Erythroblast (primary cell): ENCODE measurements at regions not wholly inside any gene's neighbourhood (a gene's known extent, or its start where the extent isn't known, plus 50 kb on each side); places are given as distances from the start of the nearest gene placed in this dataset.

Source experiments
- GATA1 ChIP-seq: IDR thresholded peaks from 2 replicates; pipeline ENCODE4 v1.6.1; 2011; ENCODE audit warnings: low read depth, mild to moderate bottlenecking, control low read depth, low read length, moderate library complexity
- POLR2A ChIP-seq: IDR thresholded peaks from 2 replicates; pipeline ENCODE4 v1.6.1; 2011; ENCODE audit warnings: mild to moderate bottlenecking, low read length

DNA sequence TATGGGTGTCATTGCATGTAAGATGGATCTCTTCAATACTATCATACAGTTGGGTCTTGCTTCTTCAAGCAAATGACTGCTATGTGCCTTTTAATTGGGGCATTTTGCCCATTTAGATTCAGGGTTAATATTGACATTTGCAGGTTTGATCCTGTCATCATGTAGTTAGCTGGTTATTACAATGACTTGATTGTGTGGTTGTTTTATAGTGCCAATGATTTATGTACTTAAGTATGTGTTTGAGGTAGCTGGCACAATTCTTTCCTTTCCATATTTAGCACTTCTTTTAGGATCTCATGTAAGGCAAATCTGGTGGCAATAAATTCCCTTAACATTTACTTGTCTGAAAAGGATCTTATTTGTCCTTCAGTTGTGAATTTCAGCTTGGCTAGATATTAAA, 267.5 kb downstream of the VGLL3 start:
- TF ChIP-seq POLR2A (no peak), GATA1 (no peak)
